ENCODE measurements at regions not wholly inside any gene's neighbourhood (a gene's known extent, or its start where the extent isn't known, plus 50 kb on each side); places are given as distances from the start of the nearest gene placed in this dataset.

DNA sequence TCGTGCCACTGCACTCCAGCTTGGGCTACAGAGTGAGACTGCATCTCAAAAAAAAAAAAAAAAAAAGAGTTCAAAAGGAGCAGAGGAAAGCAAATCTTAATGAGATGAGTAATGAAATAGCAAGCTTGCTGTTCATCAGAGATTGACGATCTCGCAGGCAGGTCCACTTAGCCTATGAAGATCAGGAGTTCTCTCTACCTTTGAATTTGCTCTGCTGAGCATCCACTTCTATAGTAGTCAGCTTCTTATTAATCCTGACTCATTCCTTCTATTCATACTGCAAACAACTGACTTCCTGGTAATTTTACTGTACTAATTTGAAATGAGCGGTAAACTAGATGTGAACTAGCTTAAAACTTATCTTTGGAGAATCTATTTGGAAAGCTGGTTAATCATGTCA lies 1014.6 kb downstream of the GATA3 start:
- no peak overlapping the region for H3K4me3 ChIP-seq (ENCODE audit: low read length)
- TF ChIP-seq EZH2phosphoT487 (IDR thresholded peaks at IDR 0.05; ENCODE audit: borderline replicate concordance, low read length): no peak
- TF ChIP-seq, protein P1, sequence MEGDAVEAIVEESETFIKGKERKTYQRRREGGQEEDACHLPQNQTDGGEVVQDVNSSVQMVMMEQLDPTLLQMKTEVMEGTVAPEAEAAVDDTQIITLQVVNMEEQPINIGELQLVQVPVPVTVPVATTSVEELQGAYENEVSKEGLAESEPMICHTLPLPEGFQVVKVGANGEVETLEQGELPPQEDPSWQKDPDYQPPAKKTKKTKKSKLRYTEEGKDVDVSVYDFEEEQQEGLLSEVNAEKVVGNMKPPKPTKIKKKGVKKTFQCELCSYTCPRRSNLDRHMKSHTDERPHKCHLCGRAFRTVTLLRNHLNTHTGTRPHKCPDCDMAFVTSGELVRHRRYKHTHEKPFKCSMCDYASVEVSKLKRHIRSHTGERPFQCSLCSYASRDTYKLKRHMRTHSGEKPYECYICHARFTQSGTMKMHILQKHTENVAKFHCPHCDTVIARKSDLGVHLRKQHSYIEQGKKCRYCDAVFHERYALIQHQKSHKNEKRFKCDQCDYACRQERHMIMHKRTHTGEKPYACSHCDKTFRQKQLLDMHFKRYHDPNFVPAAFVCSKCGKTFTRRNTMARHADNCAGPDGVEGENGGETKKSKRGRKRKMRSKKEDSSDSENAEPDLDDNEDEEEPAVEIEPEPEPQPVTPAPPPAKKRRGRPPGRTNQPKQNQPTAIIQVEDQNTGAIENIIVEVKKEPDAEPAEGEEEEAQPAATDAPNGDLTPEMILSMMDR (IDR thresholded peaks at IDR 0.05; ENCODE audit: low read depth, low read length, poor library complexity, severe bottlenecking): no peak
- H3K27me3 ChIP-seq (ENCODE audit: control insufficient read depth, low read length): no peaks in the 10 kb centered on the region
- H3K9me2 ChIP-seq (replicated peaks; ENCODE audit: control insufficient read depth, low read length): no peaks in the 10 kb centered on the region
- no peaks in the 10 kb centered on the region for H3K79me2 ChIP-seq (ENCODE audit: control insufficient read depth, low read length)
- H3K4me2 ChIP-seq (ENCODE audit: low read length): no peak overlapping the region
- no peaks in the 10 kb centered on the region for H3F3A ChIP-seq (ENCODE audit: control insufficient read depth, insufficient read depth)
- H3K36me3 ChIP-seq (ENCODE audit: control insufficient read depth, low read length): no peaks in the 10 kb centered on the region
- no peaks in the 10 kb centered on the region for H3K4me1 ChIP-seq (ENCODE audit: control insufficient read depth, low read length)
- H4K20me1 ChIP-seq (ENCODE audit: control insufficient read depth, insufficient read depth, low read depth, low read length): no peaks in the 10 kb centered on the region
- H3K27ac ChIP-seq (ENCODE audit: low read depth, low read length): no peak overlapping the region
- no peaks in the 10 kb centered on the region for H3K9me3 ChIP-seq (ENCODE audit: control insufficient read depth, insufficient read depth, low read length)

DNA sequence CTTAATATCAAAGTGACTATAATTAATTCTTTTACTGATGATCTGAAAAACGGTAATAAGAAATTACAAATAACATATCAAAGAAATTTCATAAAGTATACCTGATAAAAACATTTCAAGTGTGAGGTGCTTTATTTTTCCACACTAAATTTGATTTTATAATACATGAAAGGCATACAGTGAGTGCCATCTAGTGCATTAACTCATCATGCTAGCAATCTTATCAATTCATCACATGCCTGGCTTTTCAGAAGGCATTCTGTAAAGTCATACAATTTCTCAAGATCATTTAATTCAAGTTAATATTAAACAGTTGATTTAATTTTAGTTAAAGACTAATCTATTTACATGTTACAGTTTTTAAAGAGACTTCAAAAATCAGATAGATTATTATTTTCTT lies 1020.9 kb downstream of the GATA3 start:
- Histone ChIP-seq H3K27me3 (ENCODE audit: control insufficient read depth, low read length) (no peaks in the 10 kb centered on the region), H3K4me3 (ENCODE audit: low read length) (no peak overlapping the region), H3K9me3 (ENCODE audit: control insufficient read depth, insufficient read depth, low read length) (no peaks in the 10 kb centered on the region), H3K9me2 (replicated peaks; ENCODE audit: control insufficient read depth, low read length) (no peaks in the 10 kb centered on the region), H3K79me2 (ENCODE audit: control insufficient read depth, low read length) (no peaks in the 10 kb centered on the region), H3K4me2 (ENCODE audit: low read length) (no peak overlapping the region), H3F3A (ENCODE audit: control insufficient read depth, insufficient read depth) (no peaks in the 10 kb centered on the region), H3K4me1 (ENCODE audit: control insufficient read depth, low read length) (no peaks in the 10 kb centered on the region), H4K20me1 (ENCODE audit: control insufficient read depth, insufficient read depth, low read depth, low read length) (no peaks in the 10 kb centered on the region), H3K27ac (ENCODE audit: low read depth, low read length) (no peak overlapping the region), H3K36me3 (ENCODE audit: control insufficient read depth, low read length) (no peaks in the 10 kb centered on the region)
- TF ChIP-seq, protein P1 (IDR thresholded peaks at IDR 0.05; ENCODE audit: low read depth, low read length, poor library complexity, severe bottlenecking): no peak
- no peak for TF ChIP-seq EZH2phosphoT487 (IDR thresholded peaks at IDR 0.05; ENCODE audit: borderline replicate concordance, low read length)

DNA sequence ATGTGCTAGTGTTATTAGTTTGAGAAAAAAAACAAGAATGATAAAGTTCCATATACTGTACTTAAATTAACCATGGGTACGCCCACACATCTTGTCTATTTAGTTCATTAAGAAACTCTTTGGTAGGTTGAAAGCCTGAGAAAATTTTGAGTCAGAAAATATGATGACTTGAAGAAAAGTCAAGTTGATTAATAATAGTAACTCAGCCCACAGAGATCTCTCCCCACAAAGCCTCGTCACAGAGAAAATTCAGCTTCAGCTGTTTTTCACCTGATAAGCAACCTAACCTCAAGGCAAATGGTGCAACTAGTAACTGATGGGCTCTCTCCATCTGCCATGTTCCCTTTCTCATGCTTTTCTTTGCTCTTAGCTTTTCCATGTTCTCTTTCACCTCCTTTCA lies 1021.6 kb downstream of the GATA3 start:
- TF ChIP-seq, protein P1 (IDR thresholded peaks at IDR 0.05; ENCODE audit: low read depth, low read length, poor library complexity, severe bottlenecking): no peak
- Histone ChIP-seq H3K9me2 (replicated peaks; ENCODE audit: control insufficient read depth, low read length) (no peaks in the 10 kb centered on the region), H3K4me2 (ENCODE audit: low read length) (no peak overlapping the region), H3F3A (ENCODE audit: control insufficient read depth, insufficient read depth) (no peaks in the 10 kb centered on the region), H3K4me1 (ENCODE audit: control insufficient read depth, low read length) (no peaks in the 10 kb centered on the region), H3K27ac (ENCODE audit: low read depth, low read length) (no peak overlapping the region), H4K20me1 (ENCODE audit: control insufficient read depth, insufficient read depth, low read depth, low read length) (no peaks in the 10 kb centered on the region), H3K9me3 (ENCODE audit: control insufficient read depth, insufficient read depth, low read length) (no peaks in the 10 kb centered on the region), H3K36me3 (ENCODE audit: control insufficient read depth, low read length) (no peaks in the 10 kb centered on the region), H3K79me2 (ENCODE audit: control insufficient read depth, low read length) (no peaks in the 10 kb centered on the region), H3K4me3 (ENCODE audit: low read length) (no peak overlapping the region), H3K27me3 (ENCODE audit: control insufficient read depth, low read length) (no peaks in the 10 kb centered on the region)

DNA sequence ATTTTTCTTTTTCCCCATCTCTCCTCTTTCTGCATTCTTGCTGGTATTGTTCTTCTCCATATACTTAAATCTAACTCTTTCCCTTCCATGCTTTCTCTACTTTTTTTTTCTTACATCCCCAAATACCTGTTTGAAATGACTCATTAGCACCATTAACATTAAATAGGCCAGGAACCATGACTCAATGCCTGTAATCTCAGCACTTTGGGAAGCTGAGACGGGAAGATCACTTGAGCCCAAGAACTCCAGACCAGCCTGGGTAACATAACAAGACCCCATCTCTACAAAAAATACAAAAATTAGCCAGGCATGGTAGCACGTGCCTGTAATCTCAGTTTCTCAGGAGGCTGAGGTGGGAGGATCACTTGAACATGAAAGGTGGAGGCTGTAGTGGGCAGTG lies 1026.8 kb downstream of the GATA3 start:
- no peak overlapping the region for H3K4me3 ChIP-seq (ENCODE audit: low read length)
- H3K36me3 ChIP-seq (ENCODE audit: control insufficient read depth, low read length): no peaks in the 10 kb centered on the region
- no peaks in the 10 kb centered on the region for H3K79me2 ChIP-seq (ENCODE audit: control insufficient read depth, low read length)
- H3K9me3 ChIP-seq (ENCODE audit: control insufficient read depth, insufficient read depth, low read length): no peaks in the 10 kb centered on the region
- H3F3A ChIP-seq (ENCODE audit: control insufficient read depth, insufficient read depth): no peaks in the 10 kb centered on the region
- H3K4me1 ChIP-seq (ENCODE audit: control insufficient read depth, low read length): no peaks in the 10 kb centered on the region
- H3K4me2 ChIP-seq (ENCODE audit: low read length): no peak overlapping the region
- no peaks in the 10 kb centered on the region for H3K9me2 ChIP-seq (replicated peaks; ENCODE audit: control insufficient read depth, low read length)
- no peak overlapping the region for H3K27ac ChIP-seq (ENCODE audit: low read depth, low read length)
- H4K20me1 ChIP-seq (ENCODE audit: control insufficient read depth, insufficient read depth, low read depth, low read length): no peaks in the 10 kb centered on the region
- no peaks in the 10 kb centered on the region for H3K27me3 ChIP-seq (ENCODE audit: control insufficient read depth, low read length)
- no peak for TF ChIP-seq EZH2phosphoT487 (IDR thresholded peaks at IDR 0.05; ENCODE audit: borderline replicate concordance, low read length)
- TF ChIP-seq, protein P1 (IDR thresholded peaks at IDR 0.05; ENCODE audit: low read depth, low read length, poor library complexity, severe bottlenecking): no peak

Data from DOHH2 (cell line).